ENCODE measurements at regions not wholly inside any gene's neighbourhood (a gene's known extent, or its start where the extent isn't known, plus 50 kb on each side); places are given as distances from the start of the nearest gene placed in this dataset.

- Histone ChIP-seq H2AFZ (ENCODE audit: insufficient read depth, low read depth, low read length, poor library complexity, severe bottlenecking) (no peak overlapping the region), H3K4me2 (replicated peaks; ENCODE audit: extremely low read depth, low read length, poor library complexity, severe bottlenecking) (no peak overlapping the region), H3K9me3 (replicated peaks in 1 of 2; ENCODE audit: control insufficient read depth in 1 of 2, insufficient read depth in 1 of 2, low read length in 2 of 2) (no peaks in the 10 kb centered on the region), H3K36me3 (replicated peaks in 1 of 2; ENCODE audit: control insufficient read depth in 1 of 2, insufficient read depth in 2 of 2, low read length in 2 of 2) (peaks cover 2 to 8% of the 10 kb centered on the region in 2 donors), H3K4me1 (ENCODE audit: control insufficient read depth in 1 of 2, insufficient read depth in 2 of 2, low read length in 2 of 2) (peaks cover 1 to 5% of the 10 kb centered on the region in 2 donors), H3K27ac (ENCODE audit: low read depth in 1 of 2, low read length in 2 of 2) (no peak overlapping the region), H3K4me3 (replicated peaks in 1 of 3; ENCODE audit: low read depth in 2 of 3, low read length in 3 of 3) (no peak overlapping the region), H3K79me2 (ENCODE audit: insufficient read depth, low read length) (no peaks in the 10 kb centered on the region), H3K27me3 (ENCODE audit: control insufficient read depth in 2 of 2, insufficient read depth in 2 of 2, low read length in 2 of 2) (no peaks in the 10 kb centered on the region), H3K9ac (ENCODE audit: insufficient read depth, low read length, poor library complexity, severe bottlenecking) (no peak overlapping the region), H4K20me1 (ENCODE audit: insufficient read depth, low read length) (no peaks in the 10 kb centered on the region)
- H3K4me3 Mint-ChIP-seq, result no peak overlapping the region
- H3K27ac Mint-ChIP-seq, result peak overlapping the region in 3 of 7 donors; percentile 13 to 66 (median 33)
- H3K36me3 Mint-ChIP-seq, result peaks cover 21% of the 10 kb centered on the region in 2 donors
- H3K4me1 Mint-ChIP-seq, result peaks cover 22% of the 10 kb centered on the region
- intact Hi-C loops (cut with micrococcal nuclease), result no loop called here
- no peak for TF ChIP-seq CTCF (IDR thresholded peaks at IDR 0.05)
- WGBS (ENCODE audit: insufficient coverage), result no CpG with 5 or more reads among the region's 1 CpG
- H3K27me3 Mint-ChIP-seq (ENCODE audit: low read depth in 3 of 3), result no peaks in the 10 kb centered on the region
- peaks cover 0 to 4% (median 0%) of the 10 kb centered on the region in 7 donors for H3K9me3 Mint-ChIP-seq
- peak in 1 of 3 donors; percentile 25 for DNase-seq
These were observed 74.2 kb downstream of the PRORP start for GRCh38 chr14:35196571-35196970.

DNA sequence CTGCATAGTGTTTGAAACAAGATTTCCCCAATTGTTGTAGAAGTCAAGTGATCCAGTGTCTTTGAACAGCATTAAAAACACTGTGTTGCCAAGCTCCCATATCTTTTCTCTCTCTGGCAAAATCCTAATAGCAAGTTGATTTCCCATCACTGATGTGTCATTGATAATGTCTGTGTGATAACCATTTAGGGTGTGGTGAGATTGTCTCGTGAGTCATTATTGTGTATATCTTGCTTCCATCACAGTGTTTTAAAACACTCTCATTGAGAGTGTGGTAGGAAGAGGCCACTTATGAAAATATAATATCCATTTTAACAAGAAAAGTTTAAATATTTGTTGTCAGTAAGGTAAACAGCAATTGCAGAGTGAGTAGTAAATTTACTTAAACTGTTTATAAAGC, 74.7 kb downstream of the PRORP start:
- DNase-seq, result peak in 1 of 3 donors; percentile 15
- no peak overlapping the region for H3K4me3 Mint-ChIP-seq
- peak overlapping the region in 2 of 7 donors; percentile 13 to 33 for H3K27ac Mint-ChIP-seq
- peaks cover 16 to 17% of the 10 kb centered on the region in 2 donors for H3K36me3 Mint-ChIP-seq
- H2AFZ ChIP-seq (ENCODE audit: insufficient read depth, low read depth, low read length, poor library complexity, severe bottlenecking), result no peak overlapping the region
- no peak for TF ChIP-seq CTCF (IDR thresholded peaks at IDR 0.05)
- H3K9me3 ChIP-seq (replicated peaks in 1 of 2; ENCODE audit: control insufficient read depth in 1 of 2, insufficient read depth in 1 of 2, low read length in 2 of 2), result no peaks in the 10 kb centered on the region
- peaks cover 5 to 7% of the 10 kb centered on the region in 2 donors for H3K4me1 ChIP-seq (ENCODE audit: control insufficient read depth in 1 of 2, insufficient read depth in 2 of 2, low read length in 2 of 2)
- peaks cover 18% of the 10 kb centered on the region for H3K4me1 Mint-ChIP-seq
- no peak overlapping the region for H3K4me2 ChIP-seq (replicated peaks; ENCODE audit: extremely low read depth, low read length, poor library complexity, severe bottlenecking)
- no peak overlapping the region for H3K27ac ChIP-seq (ENCODE audit: low read depth in 1 of 2, low read length in 2 of 2)
- H3K27me3 ChIP-seq (ENCODE audit: control insufficient read depth in 2 of 2, insufficient read depth in 2 of 2, low read length in 2 of 2), result no peaks in the 10 kb centered on the region
- H3K9ac ChIP-seq (ENCODE audit: insufficient read depth, low read length, poor library complexity, severe bottlenecking), result no peak overlapping the region
- no CpG with 5 or more reads among the region's 1 CpG for WGBS (ENCODE audit: insufficient coverage)
- no peaks in the 10 kb centered on the region for H4K20me1 ChIP-seq (ENCODE audit: insufficient read depth, low read length)
- H3K79me2 ChIP-seq (ENCODE audit: insufficient read depth, low read length), result no peaks in the 10 kb centered on the region
- H3K9me3 Mint-ChIP-seq, result peaks cover 0 to 4% (median 0%) of the 10 kb centered on the region in 7 donors
- peaks cover 0 to 6% of the 10 kb centered on the region in 2 donors for H3K36me3 ChIP-seq (replicated peaks in 1 of 2; ENCODE audit: control insufficient read depth in 1 of 2, insufficient read depth in 2 of 2, low read length in 2 of 2)
- no peak overlapping the region for H3K4me3 ChIP-seq (replicated peaks in 1 of 3; ENCODE audit: low read depth in 2 of 3, low read length in 3 of 3)
- no peaks in the 10 kb centered on the region for H3K27me3 Mint-ChIP-seq (ENCODE audit: low read depth in 3 of 3)
- intact Hi-C loops (cut with micrococcal nuclease), result no loop called here
